ENCODE measurements at regions not wholly inside any gene's neighbourhood (a gene's known extent, or its start where the extent isn't known, plus 50 kb on each side); places are given as distances from the start of the nearest gene placed in this dataset.
"Not testable (repeated sequence)": the region's sequence is repeated elsewhere in the genome, so short reads cannot be mapped to it uniquely, and the experiment has no call there.

- DNase-seq, result no peak
Observed at GRCh38 chr2:9708683-9709538, 78.1 kb upstream of the YWHAQ start.

DNA sequence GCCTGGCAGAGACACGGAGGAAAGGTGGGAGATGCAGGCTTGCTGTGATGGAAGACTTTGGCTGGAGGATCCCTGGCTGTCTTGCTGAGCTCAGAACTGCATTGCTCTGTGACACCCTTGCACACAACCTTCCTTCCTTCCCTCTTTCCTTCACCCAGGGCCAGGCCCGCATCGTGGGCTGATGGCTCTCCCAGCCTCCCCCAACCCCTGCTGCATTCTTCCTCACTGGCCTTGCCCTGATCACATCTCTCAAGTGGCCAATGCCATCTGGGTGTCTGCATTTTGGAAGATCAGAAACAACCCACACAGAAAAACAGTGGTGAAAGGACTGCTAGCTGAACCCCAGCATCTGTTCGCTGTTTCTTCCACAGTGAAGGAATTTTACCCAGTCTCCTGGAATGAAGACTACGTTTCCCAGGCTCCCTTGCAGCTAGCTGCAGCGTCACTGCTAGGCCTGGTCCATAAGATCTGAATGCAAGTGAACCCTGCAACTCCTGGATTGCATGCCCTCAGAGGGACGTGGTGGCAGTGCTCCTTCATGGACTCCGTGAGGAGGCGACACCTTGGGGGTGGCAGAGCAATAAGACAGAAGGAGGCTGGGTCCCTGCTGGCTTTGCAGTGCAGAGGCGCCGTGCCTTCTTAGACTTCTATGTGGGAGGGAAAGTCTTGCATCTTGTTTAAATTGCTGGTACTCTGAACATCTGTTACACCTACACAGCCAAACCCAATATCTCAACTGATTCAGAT lies 78.9 kb upstream of the YWHAQ start:
- DNase-seq, result no peak

DNA sequence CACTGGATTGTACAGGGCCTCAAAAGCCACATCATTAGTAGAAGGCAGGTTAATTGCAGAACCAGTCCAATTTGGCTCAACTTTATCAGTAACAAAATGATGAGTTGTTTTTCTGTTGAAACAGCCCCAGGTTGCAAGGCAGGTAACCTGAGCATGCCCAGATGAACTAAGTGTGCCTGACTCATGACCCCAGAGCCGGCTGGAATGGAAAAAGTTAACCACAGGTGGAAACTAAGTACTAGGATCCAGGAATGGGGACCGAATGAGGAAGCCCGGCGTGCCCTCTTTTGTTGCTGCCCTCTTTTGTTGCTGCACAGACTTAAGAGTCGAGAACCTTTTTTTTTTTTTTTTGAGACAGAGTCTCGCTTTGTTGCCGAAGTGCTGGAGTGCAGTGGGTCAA lies 79.5 kb upstream of the YWHAQ start:
- no peak for DNase-seq

- no peak for DNase-seq
Observed at GRCh38 chr2:9712263-9712662, 81.5 kb upstream of the YWHAQ start.

- DNase-seq, result no peak
Observed at GRCh38 chr2:9714630-9715214, 83.9 kb upstream of the YWHAQ start.

GRCh38 chr2:9715238-9715637 lies 84.4 kb upstream of the YWHAQ start:
- no peak for DNase-seq

DNA sequence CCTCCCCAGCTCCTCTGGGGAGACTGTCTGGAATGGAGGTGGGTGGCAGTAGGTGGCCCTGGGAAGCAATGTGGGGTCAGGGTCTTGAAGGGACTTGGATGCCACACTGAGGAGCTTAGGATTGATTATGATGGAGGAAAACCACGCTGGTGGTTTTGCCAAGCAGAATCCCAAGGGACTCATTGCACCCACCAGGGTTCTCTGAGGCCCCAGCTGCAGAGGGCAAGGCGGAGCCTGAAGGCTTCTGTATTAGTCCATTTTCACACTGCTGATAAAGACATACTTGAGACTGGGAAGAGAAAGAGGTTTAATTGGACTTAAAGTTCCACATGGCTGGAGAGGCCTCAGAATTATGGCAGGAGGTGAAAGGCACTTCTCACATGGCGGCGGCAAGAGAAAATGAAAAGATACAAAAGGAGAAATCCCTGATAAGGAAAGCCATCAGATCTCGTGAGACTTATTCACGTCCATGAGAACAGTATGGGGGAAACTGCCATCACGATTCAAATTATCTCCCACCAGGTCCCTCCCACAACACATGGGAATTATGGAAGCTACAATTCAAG lies 87.2 kb upstream of the YWHAQ start:
- DNase-seq, result no peak

DNA sequence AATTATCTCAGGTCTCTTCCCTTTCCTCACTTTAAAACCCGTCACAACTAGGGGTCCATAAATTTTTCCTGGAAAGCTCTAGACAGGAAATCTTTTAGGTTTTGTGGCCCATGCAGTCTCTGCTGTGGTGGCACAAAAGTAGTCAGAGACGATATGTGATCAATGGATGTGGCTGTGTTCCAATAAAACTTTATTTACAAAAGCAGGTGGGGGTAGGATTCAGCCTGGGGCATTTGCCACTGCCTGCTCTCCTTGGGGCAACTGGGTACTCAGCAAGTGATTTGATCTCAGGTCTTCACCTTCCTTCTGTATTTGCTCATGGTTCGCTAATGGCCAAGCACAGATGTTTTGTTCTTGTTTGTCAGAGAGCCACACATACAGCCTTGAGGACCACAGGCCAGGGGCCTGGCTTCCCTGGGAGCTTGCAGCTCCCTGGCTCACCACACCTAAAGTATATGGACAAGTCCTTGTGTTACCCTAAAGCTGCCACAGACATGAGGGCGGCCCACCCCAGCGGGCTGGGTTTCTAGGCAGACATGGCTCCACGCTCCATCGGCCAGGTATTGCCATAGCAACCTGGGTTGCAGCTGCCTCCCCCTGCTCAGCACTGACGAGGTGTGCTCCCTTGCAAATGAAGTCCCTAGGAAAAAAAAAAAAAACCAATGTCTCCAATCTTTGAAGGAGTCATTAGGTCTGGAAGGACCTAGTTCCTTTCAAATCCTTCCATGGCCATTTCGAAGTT lies 89.7 kb upstream of the YWHAQ start:
- no peak for DNase-seq

GRCh38 chr2:9721344-9721743 lies 90.5 kb upstream of the YWHAQ start:
- no peak for DNase-seq

DNA sequence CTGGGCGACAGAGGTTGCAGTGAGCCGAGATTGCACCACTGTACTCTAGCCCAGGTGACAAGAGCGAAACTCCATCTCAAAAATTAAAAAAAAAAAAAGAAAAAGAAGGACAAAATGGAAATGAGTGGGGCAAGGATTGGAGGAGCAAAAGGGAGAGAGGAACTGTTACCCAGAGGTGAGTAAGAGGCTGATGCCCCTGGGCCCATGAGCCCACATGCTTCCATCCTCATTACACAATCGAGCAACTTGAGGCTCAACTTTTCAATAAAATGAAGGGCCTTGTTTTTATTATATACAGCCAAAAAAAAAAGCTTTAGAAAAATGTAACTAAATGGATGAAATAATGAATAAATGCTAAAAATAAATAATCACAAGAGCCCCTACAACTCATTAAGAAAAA lies 91.7 kb upstream of the YWHAQ start:
- DNase-seq, result no peak

DNA sequence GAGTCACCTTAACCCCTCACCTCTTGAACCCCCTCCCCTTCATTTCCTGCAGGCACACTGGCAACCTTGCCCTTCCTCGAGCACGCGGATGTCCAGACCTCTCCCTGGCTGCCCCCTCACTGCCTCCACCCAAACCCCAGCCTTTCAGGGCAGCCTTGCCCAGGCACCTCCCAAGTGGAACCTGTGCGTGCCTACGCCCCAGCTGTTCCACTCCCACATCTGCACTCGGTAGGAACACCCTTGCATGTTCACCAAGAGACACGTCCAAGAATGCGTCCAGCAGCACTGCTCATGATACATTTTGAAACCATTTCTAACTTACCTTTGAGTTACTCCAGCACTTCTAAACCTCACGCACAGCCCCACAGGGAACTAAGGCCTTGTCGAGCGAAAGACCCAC lies 93.8 kb upstream of the YWHAQ start:
- no peak for DNase-seq

- DNase-seq, result no peak
Observed at GRCh38 chr2:9725106-9725505, 94.3 kb upstream of the YWHAQ start.

DNA sequence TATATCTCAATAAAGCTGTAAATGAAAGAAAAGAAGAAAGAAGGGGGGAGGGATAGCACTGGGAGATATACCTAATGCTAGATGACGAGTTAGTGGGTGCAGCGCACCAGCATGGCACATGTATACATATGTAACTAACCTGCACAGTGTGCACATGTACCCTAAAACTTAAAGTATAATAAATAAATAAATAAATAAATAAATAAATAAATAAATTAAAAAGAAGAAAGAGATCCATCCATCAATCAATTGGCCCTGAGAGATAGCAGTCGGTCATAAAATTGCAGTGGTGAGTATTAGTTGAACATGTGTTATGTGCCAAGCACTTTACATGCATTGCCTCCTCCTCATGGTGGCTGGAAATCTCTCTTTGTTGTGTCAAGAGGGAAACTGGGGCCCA lies 95.2 kb upstream of the YWHAQ start:
- DNase-seq, result not testable (repeated sequence)

DNA sequence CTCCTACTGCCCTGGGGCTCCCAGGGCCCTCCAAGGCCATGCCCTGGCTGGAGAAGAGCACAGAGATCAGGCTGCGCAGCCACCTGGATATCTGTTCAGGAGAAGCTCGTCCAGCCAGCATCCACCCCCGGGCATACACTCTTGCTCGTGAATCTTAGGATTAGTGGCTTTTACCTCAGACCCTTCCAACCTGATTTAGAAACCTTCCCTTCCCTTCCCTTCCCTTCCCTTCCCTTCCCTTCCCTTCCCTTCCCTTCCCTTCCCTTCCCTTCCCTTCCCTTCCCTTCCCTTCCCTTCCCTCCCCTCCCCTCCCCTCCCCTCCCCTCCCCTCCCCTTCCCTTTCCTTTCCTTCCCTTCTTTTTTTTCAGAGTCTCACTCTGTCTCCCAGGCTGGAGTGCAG lies 99.7 kb upstream of the YWHAQ start:
- DNase-seq, result not testable (repeated sequence)

- no peak for DNase-seq
Observed at GRCh38 chr2:9732824-9733223, 102.0 kb upstream of the YWHAQ start.

DNA sequence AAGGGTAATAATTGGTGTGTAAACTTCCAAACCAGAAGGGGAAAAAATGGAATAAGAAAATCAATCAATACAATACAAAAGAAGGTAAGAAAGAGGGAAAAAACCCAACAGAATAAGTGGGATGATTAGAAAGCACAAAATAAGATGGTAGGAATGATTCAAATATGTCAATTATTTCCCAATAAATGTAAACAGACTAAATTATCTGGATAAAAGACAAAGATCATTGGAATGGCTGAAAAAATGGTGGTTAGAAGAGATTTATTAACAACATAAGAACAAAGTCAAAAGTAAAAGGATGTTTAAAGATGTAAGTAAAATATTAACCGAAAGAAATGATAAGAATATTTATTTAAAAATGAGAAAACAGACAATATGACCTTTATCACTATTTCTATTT lies 103.5 kb upstream of the YWHAQ start:
- DNase-seq, result no peak

GRCh38 chr2:9735335-9735734 lies 104.5 kb upstream of the YWHAQ start:
- DNase-seq, result no peak

- no peak for DNase-seq
Observed at GRCh38 chr2:9736021-9736420, 105.2 kb upstream of the YWHAQ start.

DNA sequence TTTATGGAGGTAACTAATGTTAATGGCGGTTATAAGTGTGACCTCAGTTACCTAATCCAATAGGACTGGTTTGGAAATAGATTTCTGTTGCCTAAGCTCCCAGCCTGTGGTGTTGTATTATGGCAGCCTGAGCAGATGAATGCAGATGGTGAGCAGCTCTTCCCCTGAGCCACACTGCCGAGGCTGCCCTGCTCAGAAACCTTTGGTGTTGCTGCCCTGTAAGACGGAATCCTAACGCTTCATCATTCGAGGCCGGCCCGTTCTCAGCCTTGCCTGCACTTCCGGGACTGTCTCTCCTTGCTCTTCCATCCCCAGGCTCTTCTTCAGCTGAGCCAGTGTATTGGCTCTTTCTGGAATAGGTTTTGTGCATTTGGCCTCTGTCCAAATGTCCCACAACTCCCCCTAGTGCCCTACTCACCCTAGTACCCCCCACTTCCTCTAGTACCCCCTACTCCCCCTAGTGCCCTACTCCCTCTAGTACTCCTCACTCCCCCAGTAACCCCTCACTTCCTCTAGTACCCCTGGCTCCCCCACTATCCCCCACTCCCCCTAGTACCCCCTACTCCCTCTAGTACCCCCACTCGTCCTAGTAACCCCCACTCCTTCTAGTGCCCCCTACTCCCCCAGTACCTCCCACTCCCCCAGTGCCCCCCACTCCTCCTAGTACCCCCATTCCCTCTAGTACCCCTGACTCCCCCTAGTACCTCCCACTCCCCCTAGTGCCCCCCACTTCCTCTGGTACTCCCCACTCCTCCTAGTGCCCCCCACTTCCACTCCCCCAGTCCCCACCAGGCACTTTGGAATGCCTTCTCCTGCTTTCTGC lies 106.0 kb upstream of the TAF1B start:
- no peak for DNase-seq

DNA sequence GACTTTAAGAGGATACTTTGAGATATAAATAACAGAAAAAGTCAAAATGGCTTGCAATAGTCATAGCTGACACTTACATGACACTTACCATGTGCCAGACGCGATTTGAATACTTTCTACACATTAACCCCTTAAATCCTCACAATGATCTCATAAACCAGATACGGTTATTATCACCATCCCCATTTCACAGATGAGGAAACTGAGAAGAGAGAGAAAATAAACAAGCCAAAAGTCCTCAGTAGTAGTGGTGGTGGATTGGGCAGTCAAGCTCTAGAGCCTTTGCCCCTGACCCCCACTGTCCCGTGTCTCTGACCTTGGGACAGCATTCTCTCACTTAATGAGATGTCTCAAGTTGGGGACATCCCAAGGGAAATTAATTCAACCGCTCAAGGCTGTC lies 105.2 kb upstream of the TAF1B start:
- no peak for DNase-seq

- DNase-seq, result no peak
Observed at GRCh38 chr2:9738535-9739496, 104.5 kb upstream of the TAF1B start.
